PFSK-1 (cell line): ENCODE measurements at regions not wholly inside any gene's neighbourhood (a gene's known extent, or its start where the extent isn't known, plus 50 kb on each side); places are given as distances from the start of the nearest gene placed in this dataset.

Source experiments
- FOXP2 ChIP-seq: optimal IDR thresholded peaks from 2 replicates; pipeline ENCODE3; 2011; ENCODE audit warnings: borderline replicate concordance, control low read depth, inconsistent platforms; ENCODE audit not compliant: insufficient read depth; ENCODE audit errors: extremely low read length, extremely low read depth
- POLR2AphosphoS5 ChIP-seq: IDR thresholded peaks from 2 replicates; pipeline ENCODE4 v1.6.1; 2012; ENCODE audit warnings: low read depth, mild to moderate bottlenecking, control low read depth, low read length, moderate library complexity
- SIN3A ChIP-seq: IDR thresholded peaks from 2 replicates; pipeline ENCODE4 v1.6.1; 2012; ENCODE audit warnings: mild to moderate bottlenecking, low read length, moderate library complexity, borderline replicate concordance; ENCODE audit not compliant: insufficient read depth
- TAF1 ChIP-seq: IDR thresholded peaks from 2 replicates; pipeline ENCODE4 v1.6.1; 2012; ENCODE audit warnings: low read length, control low read depth, borderline replicate concordance; ENCODE audit not compliant: insufficient read depth
- TF ChIP-seq, protein P1 (sequence below), 2 experiments: IDR thresholded peaks; 2 replicates each; pipeline versions ENCODE4 v1.6.1 to v1.8.0; 2011 to 2012; ENCODE audit warnings: low read depth in 2 of 2, low read length in 2 of 2, control low read depth in 1 of 2, inconsistent platforms in 1 of 2, mild to moderate bottlenecking in 1 of 2, moderate library complexity in 1 of 2; ENCODE audit not compliant: insufficient read depth in 1 of 2

GRCh38 chr2:235411905-235412485 lies 81.8 kb upstream of the AGAP1 start:
- TF ChIP-seq, protein P1, sequence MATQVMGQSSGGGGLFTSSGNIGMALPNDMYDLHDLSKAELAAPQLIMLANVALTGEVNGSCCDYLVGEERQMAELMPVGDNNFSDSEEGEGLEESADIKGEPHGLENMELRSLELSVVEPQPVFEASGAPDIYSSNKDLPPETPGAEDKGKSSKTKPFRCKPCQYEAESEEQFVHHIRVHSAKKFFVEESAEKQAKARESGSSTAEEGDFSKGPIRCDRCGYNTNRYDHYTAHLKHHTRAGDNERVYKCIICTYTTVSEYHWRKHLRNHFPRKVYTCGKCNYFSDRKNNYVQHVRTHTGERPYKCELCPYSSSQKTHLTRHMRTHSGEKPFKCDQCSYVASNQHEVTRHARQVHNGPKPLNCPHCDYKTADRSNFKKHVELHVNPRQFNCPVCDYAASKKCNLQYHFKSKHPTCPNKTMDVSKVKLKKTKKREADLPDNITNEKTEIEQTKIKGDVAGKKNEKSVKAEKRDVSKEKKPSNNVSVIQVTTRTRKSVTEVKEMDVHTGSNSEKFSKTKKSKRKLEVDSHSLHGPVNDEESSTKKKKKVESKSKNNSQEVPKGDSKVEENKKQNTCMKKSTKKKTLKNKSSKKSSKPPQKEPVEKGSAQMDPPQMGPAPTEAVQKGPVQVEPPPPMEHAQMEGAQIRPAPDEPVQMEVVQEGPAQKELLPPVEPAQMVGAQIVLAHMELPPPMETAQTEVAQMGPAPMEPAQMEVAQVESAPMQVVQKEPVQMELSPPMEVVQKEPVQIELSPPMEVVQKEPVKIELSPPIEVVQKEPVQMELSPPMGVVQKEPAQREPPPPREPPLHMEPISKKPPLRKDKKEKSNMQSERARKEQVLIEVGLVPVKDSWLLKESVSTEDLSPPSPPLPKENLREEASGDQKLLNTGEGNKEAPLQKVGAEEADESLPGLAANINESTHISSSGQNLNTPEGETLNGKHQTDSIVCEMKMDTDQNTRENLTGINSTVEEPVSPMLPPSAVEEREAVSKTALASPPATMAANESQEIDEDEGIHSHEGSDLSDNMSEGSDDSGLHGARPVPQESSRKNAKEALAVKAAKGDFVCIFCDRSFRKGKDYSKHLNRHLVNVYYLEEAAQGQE (IDR thresholded peaks at IDR 0.05; ENCODE audit: insufficient read depth in 1 of 2, low read depth in 2 of 2, low read length in 2 of 2): no peak
- TF ChIP-seq TAF1: no peak
- no peak for TF ChIP-seq POLR2AphosphoS5
- no peak for TF ChIP-seq SIN3A
- no peak for TF ChIP-seq FOXP2
